EH (cell line): ENCODE measurements at regions not wholly inside any gene's neighbourhood (a gene's known extent, or its start where the extent isn't known, plus 50 kb on each side); places are given as distances from the start of the nearest gene placed in this dataset.

Experiments used
- DNase-seq: peaks from one replicate; pipeline ENCODE4 v3.0.0-alpha.2; 2015; ENCODE audit warnings: low read depth

- DNase-seq, result peak; percentile 24
Observed at GRCh38 chr2:204012072-204012653, 75.6 kb downstream of the ICOS start.

GRCh38 chr2:204015118-204015843 is 78.7 kb downstream of the ICOS start:
- no peak for DNase-seq

- DNase-seq, result no peak
Observed at GRCh38 chr2:204018717-204019116, 82.2 kb downstream of the ICOS start.

- DNase-seq, result peak; percentile 18
Observed at GRCh38 chr2:204019572-204020501, 83.3 kb downstream of the ICOS start.

- DNase-seq, result peak; percentile 6
Observed at GRCh38 chr2:204021290-204022081, 84.9 kb downstream of the ICOS start.

GRCh38 chr2:204022550-204022949 is 86.0 kb downstream of the ICOS start:
- no peak for DNase-seq

GRCh38 chr2:204023088-204023487 is 86.5 kb downstream of the ICOS start:
- no peak for DNase-seq

- DNase-seq, result peak; percentile 27
Observed at GRCh38 chr2:204024503-204024902, 87.9 kb downstream of the ICOS start.

GRCh38 chr2:204024906-204025475 is 88.4 kb downstream of the ICOS start:
- DNase-seq, result no peak

GRCh38 chr2:204026294-204026693 is 89.7 kb downstream of the ICOS start:
- DNase-seq, result no peak

- no peak for DNase-seq
Observed at GRCh38 chr2:204027091-204027490, 90.5 kb downstream of the ICOS start.

GRCh38 chr2:204030322-204030721 is 93.8 kb downstream of the ICOS start:
- DNase-seq, result no peak

GRCh38 chr2:204031056-204031455 is 94.5 kb downstream of the ICOS start:
- DNase-seq, result no peak

GRCh38 chr2:204032301-204032700 is 95.7 kb downstream of the ICOS start:
- no peak for DNase-seq

GRCh38 chr2:204033611-204034495 is 97.3 kb downstream of the ICOS start:
- DNase-seq, result no peak

GRCh38 chr2:204036706-204037105 is 100.1 kb downstream of the ICOS start:
- no peak for DNase-seq

- DNase-seq, result no peak
Observed at GRCh38 chr2:204037286-204037685, 100.7 kb downstream of the ICOS start.

- no peak for DNase-seq
Observed at GRCh38 chr2:204039298-204039838, 102.8 kb downstream of the ICOS start.

GRCh38 chr2:204040016-204040415 is 103.5 kb downstream of the ICOS start:
- no peak for DNase-seq

- DNase-seq, result peak; percentile 9
Observed at GRCh38 chr2:204042401-204042800, 105.8 kb downstream of the ICOS start.
